ENCODE measurements at regions not wholly inside any gene's neighbourhood (a gene's known extent, or its start where the extent isn't known, plus 50 kb on each side); places are given as distances from the start of the nearest gene placed in this dataset.

GRCh38 chr4:116668190-116668589, 417.2 kb downstream of the TRAM1L1 start:
- H3K36me3 Mint-ChIP-seq (ENCODE audit: low read depth), result peaks cover 3% of the 10 kb centered on the region; the same call in 2 of the 3 replicates
- H3K9me3 Mint-ChIP-seq, result peaks cover 5% of the 10 kb centered on the region; the same call in 2 of the 3 replicates
- H3K27ac ChIP-seq (ENCODE audit: low read depth), result no peak overlapping the region

More at GRCh38 chr4:116668190-116668589, 417.2 kb downstream of the TRAM1L1 start:
- H3K27me3 Mint-ChIP-seq (ENCODE audit: insufficient read depth, low read depth, poor library complexity), result no peaks in the 10 kb centered on the region
- ATAC-seq (no peak; the same call in 2 of the 3 replicates), DNase-seq (ENCODE audit: low spot score) (peak; percentile 51)
- Histone ChIP-seq H3K9me2 (ENCODE audit: insufficient read depth) (0 out of 2 replicates have a peak, but pooled peaks cover 4% of the 10 kb centered on the region), H4K20me1 (replicated peaks; ENCODE audit: insufficient read depth) (no peaks in the 10 kb centered on the region), H3K79me2 (replicated peaks; ENCODE audit: insufficient read depth) (no peaks in the 10 kb centered on the region), H2AFZ (no peak overlapping the region), H3F3A (replicated peaks; ENCODE audit: low read depth) (no peaks in the 10 kb centered on the region), H3K27me3 (ENCODE audit: insufficient read depth) (no peaks in the 10 kb centered on the region), H3K4me2 (no peak overlapping the region), H3K4me3 (no peak overlapping the region), H3K36me3 (ENCODE audit: insufficient read depth) (no peaks in the 10 kb centered on the region), H3K4me1 (ENCODE audit: insufficient read depth) (no peaks in the 10 kb centered on the region)
- TF ChIP-seq CTCF (conservative IDR thresholded peaks at IDR 0.05; ENCODE audit: low read depth in 2 of 2) (peak; percentile 71 to 72), ZNF462 (CRISPR knock-in tag; IDR thresholded peaks at IDR 0.05) (no peak)
- peaks cover 4% of the 10 kb centered on the region; the same call in 1 of the 3 replicates for H3K4me1 Mint-ChIP-seq
- no peak overlapping the region for H3K4me3 Mint-ChIP-seq
- H3K27ac Mint-ChIP-seq, result no peak overlapping the region

Measured in GM23338 (cell line).